GM18517 (cell line): ENCODE measurements at regions not wholly inside any gene's neighbourhood (a gene's known extent, or its start where the extent isn't known, plus 50 kb on each side); places are given as distances from the start of the nearest gene placed in this dataset.

Experiments
- ATAC-seq: cut with Tn5 transposase; IDR thresholded peaks from one replicate; pipeline ENCODE4 v1.9.1; 2021; ENCODE audit warnings: mild to moderate bottlenecking, moderate library complexity; ENCODE audit not compliant: unreplicated experiment

GRCh38 chr1:113255720-113256347 is 134.5 kb upstream of the MAGI3 start:
- ATAC-seq = no peak

GRCh38 chr1:113256348-113256729 is 134.0 kb upstream of the MAGI3 start:
- no peak for ATAC-seq

- no peak for ATAC-seq
Measured at GRCh38 chr1:113259988-113260387, 130.3 kb upstream of the MAGI3 start.

GRCh38 chr1:113265196-113265595 is 125.1 kb upstream of the MAGI3 start:
- ATAC-seq = no peak

- no peak for ATAC-seq
Measured at GRCh38 chr1:113266788-113267187, 123.5 kb upstream of the MAGI3 start.

GRCh38 chr1:113269168-113269963 is 120.9 kb upstream of the MAGI3 start:
- ATAC-seq = no peak

- ATAC-seq = no peak
Measured at GRCh38 chr1:113271039-113271438, 119.3 kb upstream of the MAGI3 start.

- ATAC-seq = no peak
Measured at GRCh38 chr1:113275083-113275482, 115.2 kb upstream of the MAGI3 start.

- ATAC-seq = no peak
Measured at GRCh38 chr1:113275691-113276090, 114.6 kb upstream of the MAGI3 start.

GRCh38 chr1:113276507-113276906 is 113.8 kb upstream of the MAGI3 start:
- no peak for ATAC-seq

- no peak for ATAC-seq
Measured at GRCh38 chr1:113278371-113278770, 111.9 kb upstream of the MAGI3 start.

GRCh38 chr1:113278777-113279176 is 111.5 kb upstream of the MAGI3 start:
- no peak for ATAC-seq

GRCh38 chr1:113279776-113280391 is 110.4 kb upstream of the MAGI3 start:
- no peak for ATAC-seq

GRCh38 chr1:113280581-113280980 is 109.7 kb upstream of the MAGI3 start:
- no peak for ATAC-seq

- ATAC-seq = no peak
Measured at GRCh38 chr1:113281550-113281949, 108.8 kb upstream of the MAGI3 start.

GRCh38 chr1:113282008-113282892 is 108.1 kb upstream of the MAGI3 start:
- no peak for ATAC-seq

- no peak for ATAC-seq
Measured at GRCh38 chr1:113282893-113283285, 107.4 kb upstream of the MAGI3 start.

GRCh38 chr1:113283914-113284313 is 106.4 kb upstream of the MAGI3 start:
- no peak for ATAC-seq

- no peak for ATAC-seq
Measured at GRCh38 chr1:113286156-113286555, 104.2 kb upstream of the MAGI3 start.

- ATAC-seq = no peak
Measured at GRCh38 chr1:113291777-113292602, 98.3 kb upstream of the MAGI3 start.
